HepG2 (cell line): ENCODE measurements at regions not wholly inside any gene's neighbourhood (a gene's known extent, or its start where the extent isn't known, plus 50 kb on each side); places are given as distances from the start of the nearest gene placed in this dataset.

Source experiments
- ATAC-seq: fragments of 200-7000 bp; cut with Tn5 transposase; 3 replicates; pipeline ENCODE4 v1.9.1; 2020; ENCODE audit warnings: mild to moderate bottlenecking, moderate library complexity
- BruUV-seq: library from RNA; stranded (reverse); fragments of 400-500 nt; replicated peaks from 2 replicates; lab custom pipeline; 2021; lab: Mats Ljungman, UMichigan
- CTCF ChIA-PET: fragments of 300-600 bp; formaldehyde crosslinking; extraction: SDS; loops from one replicate; lab custom pipeline; 2021; ENCODE audit warnings: low total read pairs, inconsistent platforms, low intra/inter-chr PET ratio; lab: Yijun Ruan, JAX
- POLR2A ChIA-PET: fragments of 350-600 bp; sonication (Branson Sonifier 250); formaldehyde crosslinking; loops from one replicate; lab custom pipeline; 2020; ENCODE audit warnings: antibody characterized with exemption, inconsistent platforms; lab: Yijun Ruan, JAX
- DNase-seq: peaks from one replicate; pipeline ENCODE4 v3.0.0-alpha.2; 2015; ENCODE audit warnings: low spot score
- FAIRE-seq: peaks from 3 replicates; lab custom pipeline; 2011; peaks lifted over from hg19 to GRCh38; lab: Jason Lieb, UNC
- H2AFZ ChIP-seq: one replicate; pipeline ENCODE4 v1.6.1; 2011; ENCODE audit warnings: low read length, inconsistent platforms
- H3K27ac ChIP-seq: fragments of 300-600 bp; 3 replicates; pipeline ENCODE4 v1.8.0; 2011; ENCODE audit warnings: mixed run types, mild to moderate bottlenecking, mixed read lengths, low read length, inconsistent platforms; ENCODE audit not compliant: insufficient read depth; ENCODE audit errors: extremely low read length
- H3K27me3 ChIP-seq, 2 experiments: fragments of 200-600 bp in 1 of 2; 2 replicates in 1 of 2; 3 replicates in 1 of 2; pipeline versions ENCODE4 v1.6.0 to v1.8.0; 2011; ENCODE audit warnings: low read length in 2 of 2, mild to moderate bottlenecking in 2 of 2, moderate library complexity in 2 of 2, inconsistent platforms in 1 of 2; ENCODE audit not compliant: insufficient read depth in 2 of 2, control insufficient read depth in 1 of 2
- H3K36me3 ChIP-seq, 2 experiments: fragments of 200-600 bp in 1 of 2; replicated peaks in 1 of 2; 2 replicates in 1 of 2; 3 replicates in 1 of 2; pipeline versions ENCODE4 v1.5.1 to v1.8.0; 2011; ENCODE audit warnings: low read length in 2 of 2, inconsistent platforms in 1 of 2; ENCODE audit not compliant: insufficient read depth in 2 of 2, control insufficient read depth in 1 of 2
- H3K4me1 ChIP-seq: 2 replicates; pipeline ENCODE4 v1.5.1; 2012; ENCODE audit warnings: low read length, inconsistent platforms; ENCODE audit not compliant: insufficient read depth
- H3K4me2 ChIP-seq: 2 replicates; pipeline ENCODE4 v1.6.0; 2011; ENCODE audit warnings: low read depth, low read length, inconsistent platforms
- H3K4me3 ChIP-seq, 3 experiments: fragments of 200-600 bp in 1 of 3; sonication (generic), shearing (Covaris generic) in 1 of 3; replicated peaks in 1 of 3; 2 replicates each; pipeline ENCODE4 v1.5.1; 2011 to 2016; ENCODE audit warnings: low read length in 3 of 3, inconsistent platforms in 2 of 3, low read depth in 2 of 3, mild to moderate bottlenecking in 2 of 3, control low read depth in 1 of 3, mixed read lengths in 1 of 3; ENCODE audit not compliant: insufficient read depth in 1 of 3
- H3K79me2 ChIP-seq: one replicate; pipeline ENCODE4 v1.6.1; 2011; ENCODE audit warnings: low read length, inconsistent platforms; ENCODE audit not compliant: insufficient read depth
- H3K9ac ChIP-seq: 2 replicates; pipeline ENCODE4 v1.6.0; 2011; ENCODE audit warnings: mild to moderate bottlenecking, low read depth, low read length, inconsistent platforms; ENCODE audit not compliant: insufficient read depth
- H3K9me3 ChIP-seq: 2 replicates; pipeline ENCODE4 v1.5.1; 2012; ENCODE audit warnings: mild to moderate bottlenecking, low read length
- H4K20me1 ChIP-seq: 2 replicates; pipeline ENCODE4 v1.6.0; 2011; ENCODE audit warnings: inconsistent platforms, mild to moderate bottlenecking, low read length, moderate library complexity; ENCODE audit not compliant: insufficient read depth
- SETDB1 ChIP-seq: sonication (generic); formaldehyde crosslinking; IDR thresholded peaks from 2 replicates; pipeline ENCODE4 v1.5.1; 2020; ENCODE audit warnings: missing genetic modification reagents, mild to moderate bottlenecking, borderline replicate concordance
- ZNF329 ChIP-seq: sonication (generic); formaldehyde crosslinking; IDR thresholded peaks from 2 replicates; pipeline ENCODE4 v1.9.0; 2021; ENCODE audit warnings: low read depth, mild to moderate bottlenecking, missing genetic modification reagents
- ZNF550 ChIP-seq: sonication (generic); formaldehyde crosslinking; IDR thresholded peaks from 2 replicates; pipeline ENCODE4 v1.4.0; 2020; ENCODE audit warnings: mild to moderate bottlenecking, missing genetic modification reagents, borderline replicate concordance
- ZNF615 ChIP-seq: sonication (generic); formaldehyde crosslinking; IDR thresholded peaks from 2 replicates; pipeline ENCODE4 v1.5.0; 2020; ENCODE audit warnings: mild to moderate bottlenecking, missing genetic modification reagents, borderline replicate concordance
- ZNF709 ChIP-seq: sonication (generic); formaldehyde crosslinking; IDR thresholded peaks from 2 replicates; pipeline ENCODE4 v1.5.0; 2020; ENCODE audit warnings: mild to moderate bottlenecking, missing genetic modification reagents
- WGBS: methylation state at CpG from one replicate; pipeline ENCODE4 v1.1.6; 2017; ENCODE audit warnings: low lambda C conversion rate; 5-methylcytosine and 5-hydroxymethylcytosine counted together
- in situ Hi-C: cut with HindIII; loops from 2 replicates; pipeline ENCODE4 v1.10.0; 2017; ENCODE audit warnings: low pct_unique_long_range_greater_than_20kb; ENCODE audit not compliant: extremely low pct_ligation_motif_present
- intact Hi-C: fragments of 100-400 bp; cut with micrococcal nuclease; formaldehyde crosslinking; loops from one replicate; pipeline ENCODE4 v1.10.0; 2022; ENCODE audit not compliant: unreplicated experiment

- Histone ChIP-seq H4K20me1 (no peaks in the 10 kb centered on the region), H3K79me2 (no peaks in the 10 kb centered on the region), H3K4me1 (peaks cover 26% of the 10 kb centered on the region), H3K9me3 (no peaks in the 10 kb centered on the region), H3K27me3 (no peaks in the 10 kb centered on the region), H2AFZ (no peak overlapping the region), H3K4me3 (no peak overlapping the region), H3K9ac (no peak overlapping the region), H3K27ac (no peak overlapping the region), H3K36me3 (no peaks in the 10 kb centered on the region), H3K4me2 (no peak overlapping the region)
- 97% methylated on average over 2 of the region's 2 CpGs for WGBS
- CTCF ChIA-PET, result no interaction called here
- FAIRE-seq (no peak), ATAC-seq (no peak), DNase-seq (no peak)
- intact Hi-C loops, result no loop called here
- in situ Hi-C loops, result no loop called here
- POLR2A ChIA-PET, result interaction anchor here (0.6 to 3.2 kb wide), 2 partner anchors 8 to 43 kb away, joined by 3 to 10 read pairs; no protein-coding TSS in a partner anchor
- BruUV-seq, result no TSS peak
- no peak for TF ChIP-seq SETDB1 (CRISPR knock-in tag)
- peak; percentile 86; the same call in 1 of the 2 replicates for TF ChIP-seq ZNF329 (CRISPR knock-in tag)
These were observed 122.8 kb downstream of the CEBPB start for GRCh38 chr20:50313522-50313820.

DNA sequence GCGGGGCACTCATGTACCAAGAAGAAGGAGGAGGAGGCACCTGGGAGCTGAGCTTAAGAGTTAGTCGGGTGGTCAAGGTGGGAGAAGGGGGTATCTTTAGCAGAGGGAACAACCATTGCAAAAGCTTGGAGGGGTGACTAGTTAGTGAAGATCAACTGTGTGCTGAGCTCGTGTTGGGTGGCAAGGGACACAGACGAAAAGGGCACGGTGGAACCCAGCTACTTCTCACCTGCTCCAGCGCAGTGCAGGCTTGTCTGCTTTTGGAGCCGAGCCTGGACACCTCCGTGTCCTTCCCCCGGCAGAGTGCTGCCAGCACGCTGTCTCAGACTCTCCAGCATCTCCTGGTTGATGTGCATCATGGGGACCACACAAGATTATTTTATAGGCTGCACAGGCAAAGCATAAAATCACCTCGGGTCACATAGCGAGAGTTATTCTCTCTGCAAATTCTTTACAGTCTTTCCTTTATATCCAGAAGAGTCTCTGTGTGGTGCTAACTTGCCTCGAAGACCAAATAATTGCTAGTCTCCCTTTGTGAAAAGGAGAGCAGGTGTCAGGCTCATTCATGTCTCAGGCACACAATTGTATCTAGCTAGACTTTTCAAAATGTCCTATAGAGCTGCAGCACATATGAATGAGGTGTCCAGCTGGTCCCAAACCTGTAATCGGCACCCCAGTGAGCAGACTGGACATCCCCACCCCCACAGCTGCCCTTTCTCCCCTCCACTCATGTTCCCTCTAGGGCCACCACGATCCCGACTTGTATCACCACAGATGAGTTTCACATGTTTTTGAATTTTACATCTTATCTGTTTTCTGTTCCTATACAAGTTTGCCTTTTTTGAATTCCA, 123.4 kb downstream of the CEBPB start:
- no peak for FAIRE-seq
- no peaks in the 10 kb centered on the region for H3K27me3 ChIP-seq
- H3K4me3 ChIP-seq, result no peak overlapping the region
- no peak for ATAC-seq
- H3K4me1 ChIP-seq, result peaks cover 23% of the 10 kb centered on the region
- in situ Hi-C loops, result no loop called here
- no TSS peak for BruUV-seq
- H2AFZ ChIP-seq, result no peak overlapping the region
- H3K79me2 ChIP-seq, result no peaks in the 10 kb centered on the region
- 88% methylated on average over 16 of the region's 16 CpGs for WGBS
- intact Hi-C loops, result no loop called here
- H3K36me3 ChIP-seq, result no peaks in the 10 kb centered on the region
- no peak for TF ChIP-seq ZNF550 (CRISPR knock-in tag)
- no peak for TF ChIP-seq ZNF615 (CRISPR knock-in tag)
- no peak for TF ChIP-seq ZNF709 (CRISPR knock-in tag)
- no peak for DNase-seq
- no peak overlapping the region for H3K27ac ChIP-seq
- no peaks in the 10 kb centered on the region for H3K9me3 ChIP-seq
- ChIA-PET POLR2A (interaction anchor here (0.6 to 3.2 kb wide), 3 partner anchors 7 to 44 kb away, joined by 3 to 10 read pairs (median 3); no protein-coding TSS in a partner anchor), CTCF (no interaction called here)
- H4K20me1 ChIP-seq, result no peaks in the 10 kb centered on the region
- no peak overlapping the region for H3K4me2 ChIP-seq
- H3K9ac ChIP-seq, result no peak overlapping the region
